SHP77 treated with DMSO at 0.1 percent for 48 hours (cell line): ENCODE measurements at regions not wholly inside any gene's neighbourhood (a gene's known extent, or its start where the extent isn't known, plus 50 kb on each side); places are given as distances from the start of the nearest gene placed in this dataset.

Experiments used
- DNase-seq: peaks from one replicate; lab custom pipeline; 2025; lab: John Stamatoyannopoulos, UW

- DNase-seq, result no peak
Observed at GRCh38 chr7:97466999-97467740, 264.7 kb upstream of the TAC1 start.

- no peak for DNase-seq
Observed at GRCh38 chr7:97468493-97468892, 263.4 kb upstream of the TAC1 start.

DNA sequence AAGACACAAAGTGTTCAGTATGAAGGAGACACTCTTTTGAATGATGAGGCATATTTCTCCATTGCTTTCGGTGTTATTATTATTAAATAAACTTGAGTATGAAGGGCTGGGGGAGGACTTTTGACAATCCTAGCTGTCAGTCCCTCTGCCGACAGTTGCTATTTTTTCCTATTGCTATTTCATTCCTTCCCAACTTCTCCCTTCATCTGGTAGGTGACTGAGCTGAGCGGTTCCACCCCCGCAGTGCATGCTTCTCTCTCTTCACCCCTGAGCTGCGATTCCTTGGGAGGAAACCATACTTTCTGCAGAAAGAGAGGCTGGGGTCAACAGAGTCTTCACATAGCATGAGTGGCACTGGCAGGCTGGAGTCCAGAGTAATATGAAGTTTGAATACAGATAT is 261.2 kb upstream of the TAC1 start:
- no peak for DNase-seq

DNA sequence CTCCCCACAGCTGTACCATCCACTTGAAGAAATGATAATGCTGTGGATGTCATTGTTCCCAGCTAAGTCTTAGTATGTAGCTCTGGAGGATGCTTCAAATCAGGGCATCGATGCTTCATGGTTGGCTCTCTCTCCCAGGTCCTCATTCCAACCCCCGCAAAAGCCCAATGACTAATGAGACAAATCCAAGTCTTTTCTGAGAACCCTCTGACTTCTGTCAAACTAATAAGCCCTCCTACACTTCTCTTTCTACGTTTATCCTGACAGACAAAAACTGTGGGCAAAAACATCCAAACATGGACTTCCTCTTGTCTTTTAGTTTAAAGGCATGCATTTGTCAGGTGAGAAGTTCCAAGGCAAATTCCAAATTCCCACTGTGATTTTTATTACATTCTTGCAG is 260.4 kb upstream of the TAC1 start:
- no peak for DNase-seq

DNA sequence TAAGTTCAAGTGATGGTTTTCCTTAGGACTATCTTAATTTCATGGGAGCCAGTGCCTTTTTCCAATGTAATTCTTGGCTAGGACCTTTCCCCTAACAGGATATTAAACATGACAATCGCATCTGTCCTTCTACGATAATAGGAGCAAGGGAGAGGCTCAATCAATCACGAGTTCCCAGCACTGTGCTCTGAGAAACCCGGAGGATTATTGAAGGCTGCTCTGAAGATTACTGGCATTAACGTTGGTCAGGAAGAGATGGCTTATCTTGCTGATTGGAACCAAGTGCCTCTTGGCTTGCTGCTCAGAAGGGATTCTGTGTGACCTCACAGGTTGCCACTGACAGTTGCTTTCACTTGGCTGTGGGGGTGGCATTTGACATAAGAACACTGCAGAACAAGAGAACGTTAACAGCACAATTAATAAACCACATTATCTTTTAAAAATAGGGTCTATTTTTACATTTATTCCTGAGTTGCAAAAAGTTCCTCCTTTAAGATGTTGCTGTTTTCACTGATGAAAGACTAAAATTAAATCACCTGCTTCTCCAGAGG is 252.1 kb upstream of the TAC1 start:
- DNase-seq, result no peak

DNA sequence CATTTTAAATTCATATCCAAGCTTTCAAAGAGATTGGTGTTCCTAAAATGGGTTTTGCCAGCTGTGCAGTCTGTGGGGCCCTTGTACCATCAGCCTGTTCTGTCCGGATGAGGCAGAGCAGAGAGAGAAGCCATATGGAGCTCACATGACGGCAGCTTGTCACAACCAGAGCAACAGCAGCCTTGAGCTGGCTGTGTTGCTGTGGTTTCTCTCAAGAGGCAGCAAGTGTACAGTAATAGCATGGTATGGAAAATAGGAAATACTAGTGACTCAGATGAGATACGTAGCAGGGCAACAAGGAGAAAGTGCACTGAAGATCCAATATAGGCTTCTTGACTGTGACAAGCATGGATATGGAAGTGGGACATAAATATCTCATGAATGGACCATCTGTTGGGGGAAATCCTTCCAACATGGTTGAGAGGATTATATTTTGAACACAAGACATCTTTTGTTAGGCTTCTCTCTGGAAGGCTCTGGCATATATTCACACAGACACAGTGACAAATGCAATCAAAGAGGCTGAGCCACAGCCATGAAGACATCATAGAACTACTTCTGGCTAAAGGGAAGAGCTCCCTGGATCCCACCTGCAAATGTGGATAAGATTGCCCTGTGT is 251.0 kb upstream of the TAC1 start:
- no peak for DNase-seq

GRCh38 chr7:97495487-97495886 is 236.4 kb upstream of the TAC1 start:
- DNase-seq, result no peak

- DNase-seq, result no peak
Observed at GRCh38 chr7:97499204-97499603, 232.7 kb upstream of the TAC1 start.

- DNase-seq, result no peak
Observed at GRCh38 chr7:97503367-97504094, 228.4 kb upstream of the TAC1 start.

DNA sequence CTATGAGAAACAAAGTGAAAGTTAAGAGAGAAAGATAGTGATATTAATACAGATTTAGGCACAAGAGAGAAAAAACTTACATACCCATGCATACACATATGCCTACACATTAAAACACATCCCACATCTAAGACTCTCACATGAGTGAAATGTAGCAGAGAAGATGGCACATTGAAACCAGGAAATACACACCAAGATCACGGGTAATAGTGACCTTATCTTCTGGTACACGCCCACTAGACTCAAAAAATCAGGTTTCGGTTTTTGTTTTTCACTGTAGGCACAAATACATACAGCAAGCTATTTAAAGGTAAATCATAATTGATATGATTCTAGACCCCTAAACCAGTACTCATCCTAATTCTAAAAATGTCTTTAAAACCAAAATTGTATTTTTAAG is 225.2 kb upstream of the TAC1 start:
- no peak for DNase-seq

GRCh38 chr7:97512441-97513207 is 219.3 kb upstream of the TAC1 start:
- DNase-seq, result no peak

- DNase-seq, result no peak
Observed at GRCh38 chr7:97513326-97513725, 218.6 kb upstream of the TAC1 start.

GRCh38 chr7:97541188-97541587 is 190.7 kb upstream of the TAC1 start:
- no peak for DNase-seq

- no peak for DNase-seq
Observed at GRCh38 chr7:97555857-97556421, 175.9 kb upstream of the TAC1 start.

DNA sequence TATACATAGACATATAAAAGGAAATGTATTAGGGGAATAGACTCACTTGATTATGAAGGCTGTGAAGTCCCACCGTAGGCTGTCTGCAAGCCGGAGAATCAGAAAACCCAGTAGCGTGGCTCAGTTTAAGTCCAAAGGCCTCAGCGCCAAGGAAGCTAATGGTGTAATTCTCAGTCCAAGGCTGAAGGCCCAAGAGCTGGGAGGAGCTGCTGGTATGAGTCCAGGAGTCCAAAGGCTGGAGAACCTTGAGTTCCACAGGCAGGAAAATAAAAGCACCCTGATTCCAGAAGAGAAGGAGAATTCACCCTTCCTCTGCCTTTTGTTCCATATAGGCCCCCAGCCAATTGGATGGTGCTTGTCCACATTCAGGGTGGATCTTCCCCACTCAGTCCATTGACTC is 166.2 kb upstream of the TAC1 start:
- no peak for DNase-seq

DNA sequence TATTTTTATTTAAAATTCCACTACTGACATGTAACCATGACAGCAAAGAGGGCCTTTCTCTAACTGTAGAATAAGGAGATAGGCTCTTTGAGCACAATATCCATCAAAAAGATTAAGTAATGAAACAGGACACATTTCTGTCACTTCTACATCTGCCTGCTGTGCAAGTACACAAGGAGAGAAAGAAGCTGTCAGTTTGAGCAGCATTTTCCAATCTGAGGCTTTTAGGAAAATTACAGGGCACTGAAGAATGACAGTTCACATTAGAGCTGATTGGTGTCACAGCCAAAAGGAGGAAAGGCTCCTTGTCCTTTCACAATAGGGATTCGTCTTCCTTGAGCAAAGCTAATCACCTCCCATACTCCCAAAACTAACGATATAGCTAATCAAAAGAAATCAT is 158.8 kb upstream of the TAC1 start:
- DNase-seq, result no peak

DNA sequence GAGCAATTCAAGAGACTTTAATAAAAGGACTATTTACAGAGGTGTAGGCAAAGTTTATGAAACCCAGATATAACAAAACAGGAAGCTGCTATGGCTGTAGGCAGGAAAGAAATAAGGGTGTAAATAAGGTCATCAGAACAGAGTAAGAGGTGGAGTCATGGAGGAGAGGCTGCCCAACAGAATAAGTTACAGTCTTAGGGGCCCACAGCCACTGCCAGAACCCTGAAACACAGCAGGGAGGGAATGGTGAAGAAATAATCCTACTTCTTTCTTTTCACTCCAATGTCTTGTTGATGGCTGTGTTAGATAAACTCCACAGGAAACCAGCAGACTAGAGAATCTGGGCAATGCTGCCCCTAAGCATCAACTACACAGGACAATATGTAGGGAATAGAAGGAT is 155.8 kb upstream of the TAC1 start:
- DNase-seq, result no peak

- no peak for DNase-seq
Observed at GRCh38 chr7:97578225-97578624, 153.7 kb upstream of the TAC1 start.

GRCh38 chr7:97580205-97580604 is 151.7 kb upstream of the TAC1 start:
- DNase-seq, result no peak

DNA sequence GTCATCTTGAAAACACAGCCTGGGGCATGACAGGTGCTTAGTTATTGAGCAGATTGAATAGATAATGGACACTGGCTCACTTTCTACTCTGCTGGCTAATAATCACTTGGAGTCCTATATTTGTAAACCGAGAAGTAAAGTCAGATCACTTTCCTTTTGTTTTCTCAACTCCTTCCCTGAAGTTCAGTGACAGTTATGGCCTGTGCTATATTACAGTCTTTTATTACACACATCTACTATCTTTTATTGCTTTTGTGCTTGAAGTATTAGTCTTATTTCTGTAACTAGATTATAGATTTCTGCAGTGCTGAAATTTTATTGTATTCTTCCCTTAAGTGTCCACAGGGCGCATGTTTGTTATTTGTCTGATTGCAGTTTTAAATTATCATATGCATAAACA is 136.4 kb upstream of the TAC1 start:
- DNase-seq, result no peak

DNA sequence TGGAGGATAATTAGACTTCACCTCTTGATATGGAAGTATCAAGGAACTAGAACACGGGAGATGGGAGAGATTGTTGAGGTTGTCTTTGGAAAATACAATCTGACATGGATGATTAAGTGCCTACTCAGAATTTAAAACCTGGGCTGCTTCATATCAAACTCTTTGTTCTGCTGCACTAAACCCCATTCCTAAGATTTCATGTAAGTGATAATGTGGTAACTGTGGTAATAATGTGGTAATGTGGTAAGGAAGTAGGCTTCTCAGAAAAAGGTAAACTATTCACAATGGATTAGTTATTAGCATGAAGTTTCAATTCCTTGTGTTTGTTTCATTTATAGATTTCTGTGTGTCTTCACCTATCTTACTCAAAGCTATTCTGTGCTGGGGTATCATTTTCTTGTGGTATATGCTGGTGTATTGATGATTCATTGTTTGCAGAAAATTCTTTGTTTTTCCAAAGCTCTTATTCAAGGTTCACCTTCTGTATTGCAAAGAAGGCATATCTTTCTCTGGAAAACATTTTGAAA is 129.9 kb upstream of the TAC1 start:
- DNase-seq, result no peak

- DNase-seq, result no peak
Observed at GRCh38 chr7:97620495-97620894, 111.4 kb upstream of the TAC1 start.
